ENCODE measurements at regions not wholly inside any gene's neighbourhood (a gene's known extent, or its start where the extent isn't known, plus 50 kb on each side); places are given as distances from the start of the nearest gene placed in this dataset.

DNA sequence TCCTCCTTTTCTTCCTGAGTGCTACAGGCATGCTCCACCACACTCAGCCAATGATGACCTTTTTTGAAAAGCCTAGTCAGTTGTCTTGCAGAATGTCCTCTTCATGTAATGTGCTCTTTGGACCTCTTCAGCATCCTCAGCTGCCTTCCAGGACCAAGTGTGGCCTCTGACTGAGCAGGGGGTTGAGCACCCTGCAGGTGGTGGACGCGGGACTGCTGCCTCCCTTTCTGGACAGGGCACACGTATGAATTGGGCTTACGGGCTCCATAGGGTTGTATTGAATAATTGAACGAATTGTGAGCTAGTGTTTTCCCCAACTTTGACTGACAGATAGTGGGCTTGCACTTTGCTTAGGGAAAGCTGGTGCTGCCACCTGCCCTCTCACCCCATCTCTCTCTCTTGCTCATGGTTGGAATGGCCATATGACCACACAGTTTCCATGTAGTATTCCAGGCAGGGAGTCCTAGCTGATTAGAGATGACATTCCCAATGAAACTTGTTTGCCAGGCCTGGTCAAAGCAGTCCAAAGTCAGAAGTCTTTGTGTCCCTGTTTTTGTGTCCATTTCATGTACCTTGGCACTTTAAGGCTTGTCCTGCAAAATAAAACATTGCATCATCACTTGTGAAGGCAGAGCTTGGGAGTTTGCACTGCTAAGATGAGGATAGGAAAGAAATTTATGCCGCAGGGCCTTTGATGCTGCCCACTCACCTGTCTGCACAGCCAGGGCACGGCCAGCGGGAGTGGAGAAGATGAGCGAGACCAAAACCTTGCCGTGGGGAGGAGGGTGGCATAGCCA, 76.3 kb upstream of the NPAS1 start:
- DNase-seq: no peak
- Histone ChIP-seq H3K4me3 (replicated peaks in 1 of 3) (no peak overlapping the region), H3K9me3 (no peaks in the 10 kb centered on the region), H3K36me3 (no peaks in the 10 kb centered on the region), H3K4me1 (peaks cover 30 to 55% of the 10 kb centered on the region in 2 donors), H3K27me3 (no peaks in the 10 kb centered on the region), H3K27ac (peak overlapping the region in 1 of 3 donors; percentile 2)
- TF ChIP-seq, protein P1, sequence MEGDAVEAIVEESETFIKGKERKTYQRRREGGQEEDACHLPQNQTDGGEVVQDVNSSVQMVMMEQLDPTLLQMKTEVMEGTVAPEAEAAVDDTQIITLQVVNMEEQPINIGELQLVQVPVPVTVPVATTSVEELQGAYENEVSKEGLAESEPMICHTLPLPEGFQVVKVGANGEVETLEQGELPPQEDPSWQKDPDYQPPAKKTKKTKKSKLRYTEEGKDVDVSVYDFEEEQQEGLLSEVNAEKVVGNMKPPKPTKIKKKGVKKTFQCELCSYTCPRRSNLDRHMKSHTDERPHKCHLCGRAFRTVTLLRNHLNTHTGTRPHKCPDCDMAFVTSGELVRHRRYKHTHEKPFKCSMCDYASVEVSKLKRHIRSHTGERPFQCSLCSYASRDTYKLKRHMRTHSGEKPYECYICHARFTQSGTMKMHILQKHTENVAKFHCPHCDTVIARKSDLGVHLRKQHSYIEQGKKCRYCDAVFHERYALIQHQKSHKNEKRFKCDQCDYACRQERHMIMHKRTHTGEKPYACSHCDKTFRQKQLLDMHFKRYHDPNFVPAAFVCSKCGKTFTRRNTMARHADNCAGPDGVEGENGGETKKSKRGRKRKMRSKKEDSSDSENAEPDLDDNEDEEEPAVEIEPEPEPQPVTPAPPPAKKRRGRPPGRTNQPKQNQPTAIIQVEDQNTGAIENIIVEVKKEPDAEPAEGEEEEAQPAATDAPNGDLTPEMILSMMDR (IDR thresholded peaks at IDR 0.05): no peak
- no peak for TF ChIP-seq POLR2A (IDR thresholded peaks at IDR 0.05)
- WGBS, 2 donors: 75 to 78% methylated on average over 10 of the region's 10 CpGs
- intact Hi-C loops (cut with DNase I): no loop called here

DNA sequence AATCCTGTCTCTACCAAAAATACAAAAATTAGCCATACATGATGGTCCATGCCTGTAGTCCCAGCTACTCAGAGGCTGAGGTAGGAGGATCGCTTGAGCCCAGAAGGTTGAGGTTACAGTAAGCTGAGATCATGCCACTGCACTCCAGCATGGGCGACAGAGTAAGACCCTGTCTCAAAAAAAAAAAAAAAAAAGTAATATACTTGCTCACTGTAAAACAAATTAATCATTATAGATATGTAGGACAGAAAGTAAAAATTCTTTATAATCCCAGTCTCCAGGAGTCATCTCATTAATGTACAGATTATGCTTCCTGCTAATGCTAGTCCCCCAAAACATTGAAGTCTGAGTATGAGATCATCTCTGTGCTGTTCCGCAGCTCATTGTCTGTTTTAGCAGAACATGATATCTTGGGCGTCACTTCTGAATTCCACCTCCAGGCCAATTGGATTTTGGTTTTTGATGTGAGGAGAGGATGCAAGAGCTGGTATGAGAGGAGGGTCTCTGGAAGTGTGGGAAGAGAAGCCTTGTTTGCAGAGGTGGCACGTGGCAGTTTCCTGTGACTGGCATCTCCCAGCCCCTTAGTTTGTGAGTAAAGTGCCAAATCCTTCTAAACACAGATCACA, 75.4 kb upstream of the NPAS1 start:
- no peak for TF ChIP-seq POLR2A (IDR thresholded peaks at IDR 0.05)
- TF ChIP-seq, protein P1 (IDR thresholded peaks at IDR 0.05): no peak
- Histone ChIP-seq H3K4me1 (peaks cover 30 to 55% of the 10 kb centered on the region in 2 donors), H3K4me3 (replicated peaks in 1 of 3) (no peak overlapping the region), H3K36me3 (no peaks in the 10 kb centered on the region), H3K27ac (peak overlapping the region; percentile 0 to 82 (median 70)), H3K27me3 (no peaks in the 10 kb centered on the region), H3K9me3 (no peaks in the 10 kb centered on the region)
- WGBS, 2 donors: 78 to 80% methylated on average over 5 of the region's 5 CpGs
- DNase-seq: no peak
- intact Hi-C loops (cut with DNase I): no loop called here

DNA sequence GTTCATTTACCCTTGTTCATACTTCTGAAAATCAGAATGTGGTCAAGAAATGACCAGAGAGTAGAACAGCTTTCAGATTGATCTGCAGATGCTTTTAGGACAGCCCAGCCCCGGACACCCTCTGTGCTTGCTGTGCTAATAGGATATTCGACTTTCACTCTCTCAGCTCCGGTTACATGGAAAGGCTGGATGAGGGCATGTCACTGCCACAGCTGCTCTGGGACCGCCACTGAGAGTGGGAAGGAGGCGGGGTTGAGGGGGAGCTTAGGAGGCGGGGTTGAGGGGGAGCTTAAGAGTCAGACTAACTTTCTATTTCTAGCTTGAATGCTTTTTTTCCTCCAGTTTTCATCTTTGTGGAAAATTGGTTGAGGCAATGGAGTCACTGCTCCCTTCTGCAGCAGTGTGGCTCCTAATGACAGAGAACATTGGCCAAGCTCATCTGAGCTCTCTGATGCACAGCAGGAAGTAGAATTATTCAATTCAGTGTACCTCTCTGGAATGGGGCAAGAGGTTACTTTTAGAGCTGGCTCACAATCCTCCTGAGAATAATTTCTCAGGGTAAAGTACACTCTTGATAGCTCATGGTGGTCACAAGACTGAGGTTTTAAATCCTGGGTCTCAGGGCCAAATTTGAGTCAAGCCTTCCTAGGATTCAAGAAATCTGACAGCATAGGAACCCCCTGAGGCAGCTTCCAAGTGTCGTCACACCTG, 74.6 kb upstream of the NPAS1 start:
- Histone ChIP-seq H3K4me3 (replicated peaks in 1 of 3) (no peak overlapping the region), H3K27ac (peak overlapping the region; percentile 70 to 90 (median 82)), H3K36me3 (no peaks in the 10 kb centered on the region), H3K27me3 (no peaks in the 10 kb centered on the region), H3K9me3 (no peaks in the 10 kb centered on the region), H3K4me1 (peaks cover 30 to 55% of the 10 kb centered on the region in 2 donors)
- 22 to 37% methylated on average over 7 of the region's 7 CpGs for WGBS, 2 donors
- intact Hi-C loops (cut with DNase I): no loop called here
- TF ChIP-seq POLR2A (IDR thresholded peaks at IDR 0.05): no peak
- TF ChIP-seq, protein P1 (IDR thresholded peaks at IDR 0.05): no peak
- peak; percentile 83 to 86 for DNase-seq

DNA sequence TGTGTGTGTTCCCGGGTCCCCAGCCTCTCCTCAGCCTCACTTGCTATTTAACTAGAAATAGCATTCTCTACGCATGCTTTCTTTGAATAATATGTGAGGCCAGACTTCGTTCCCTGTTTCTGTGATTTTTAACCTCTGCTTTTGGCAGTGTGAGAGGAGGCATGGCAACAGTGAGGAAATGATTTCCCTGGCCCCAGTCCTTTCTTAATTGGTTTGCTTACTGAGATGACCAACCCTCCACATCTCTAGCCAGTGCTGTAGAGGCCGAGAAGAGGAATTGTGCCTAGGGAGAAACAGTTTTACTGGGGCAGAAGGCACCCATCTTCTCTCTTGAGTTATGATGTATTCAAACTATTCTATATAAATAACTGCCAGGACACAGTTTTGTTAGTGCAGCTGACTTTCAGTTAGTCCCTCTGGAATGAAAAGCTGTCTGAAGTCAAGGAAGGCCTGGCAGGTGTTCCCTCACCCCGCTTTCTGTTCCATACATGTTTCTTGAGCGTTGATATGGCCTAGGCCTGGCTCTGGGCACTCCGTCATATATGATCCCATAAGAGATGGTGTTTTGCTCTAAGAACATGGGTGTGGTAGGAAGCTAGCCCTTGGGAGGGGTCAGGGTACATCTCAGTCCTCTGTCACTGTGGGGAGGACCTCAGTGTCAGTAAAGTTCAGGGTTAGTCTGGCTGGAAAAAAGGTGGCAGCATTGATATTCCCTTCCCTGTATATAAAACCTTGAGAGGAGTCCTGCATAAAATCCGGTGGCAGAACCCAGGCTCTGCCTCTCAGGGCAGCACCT, 73.7 kb upstream of the NPAS1 start:
- intact Hi-C loops (cut with DNase I): no loop called here
- Histone ChIP-seq H3K4me3 (replicated peaks in 1 of 3) (no peak overlapping the region), H3K27ac (peak overlapping the region; percentile 70 to 90 (median 82)), H3K36me3 (no peaks in the 10 kb centered on the region), H3K9me3 (no peaks in the 10 kb centered on the region), H3K27me3 (no peaks in the 10 kb centered on the region), H3K4me1 (peaks cover 33 to 58% of the 10 kb centered on the region in 2 donors)
- no peak for TF ChIP-seq POLR2A (IDR thresholded peaks at IDR 0.05)
- TF ChIP-seq, protein P1 (IDR thresholded peaks at IDR 0.05): no peak
- peak; percentile 28 to 40 for DNase-seq
- WGBS, 2 donors: 47 to 54% methylated on average over 8 of the region's 8 CpGs
